GM12865 (cell line): ENCODE measurements at regions not wholly inside any gene's neighbourhood (a gene's known extent, or its start where the extent isn't known, plus 50 kb on each side); places are given as distances from the start of the nearest gene placed in this dataset.
"Not testable (repeated sequence)": the region's sequence is repeated elsewhere in the genome, so short reads cannot be mapped to it uniquely, and the experiment has no call there.

ENCODE experiments used
- DNase-seq: peaks from one replicate; pipeline ENCODE4 v3.0.0; 2010; ENCODE audit warnings: low read depth
- H3K4me3 ChIP-seq: 2 replicates; pipeline ENCODE4 v1.5.1; 2011; ENCODE audit warnings: mild to moderate bottlenecking, low read depth, low read length, control low read depth
- TF ChIP-seq, protein P1 (sequence below): IDR thresholded peaks from 2 replicates; pipeline ENCODE4 v1.5.1; 2011; ENCODE audit warnings: low read length, control low read depth, low read depth, inconsistent platforms; ENCODE audit not compliant: insufficient read depth; ENCODE audit errors: missing control alignments

- no peak for DNase-seq
- TF ChIP-seq, protein P1, sequence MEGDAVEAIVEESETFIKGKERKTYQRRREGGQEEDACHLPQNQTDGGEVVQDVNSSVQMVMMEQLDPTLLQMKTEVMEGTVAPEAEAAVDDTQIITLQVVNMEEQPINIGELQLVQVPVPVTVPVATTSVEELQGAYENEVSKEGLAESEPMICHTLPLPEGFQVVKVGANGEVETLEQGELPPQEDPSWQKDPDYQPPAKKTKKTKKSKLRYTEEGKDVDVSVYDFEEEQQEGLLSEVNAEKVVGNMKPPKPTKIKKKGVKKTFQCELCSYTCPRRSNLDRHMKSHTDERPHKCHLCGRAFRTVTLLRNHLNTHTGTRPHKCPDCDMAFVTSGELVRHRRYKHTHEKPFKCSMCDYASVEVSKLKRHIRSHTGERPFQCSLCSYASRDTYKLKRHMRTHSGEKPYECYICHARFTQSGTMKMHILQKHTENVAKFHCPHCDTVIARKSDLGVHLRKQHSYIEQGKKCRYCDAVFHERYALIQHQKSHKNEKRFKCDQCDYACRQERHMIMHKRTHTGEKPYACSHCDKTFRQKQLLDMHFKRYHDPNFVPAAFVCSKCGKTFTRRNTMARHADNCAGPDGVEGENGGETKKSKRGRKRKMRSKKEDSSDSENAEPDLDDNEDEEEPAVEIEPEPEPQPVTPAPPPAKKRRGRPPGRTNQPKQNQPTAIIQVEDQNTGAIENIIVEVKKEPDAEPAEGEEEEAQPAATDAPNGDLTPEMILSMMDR = no peak
- H3K4me3 ChIP-seq = no peak overlapping the region
These were observed 391.9 kb downstream of the PSAT1 start for GRCh38 chr9:78688796-78689195.

DNA sequence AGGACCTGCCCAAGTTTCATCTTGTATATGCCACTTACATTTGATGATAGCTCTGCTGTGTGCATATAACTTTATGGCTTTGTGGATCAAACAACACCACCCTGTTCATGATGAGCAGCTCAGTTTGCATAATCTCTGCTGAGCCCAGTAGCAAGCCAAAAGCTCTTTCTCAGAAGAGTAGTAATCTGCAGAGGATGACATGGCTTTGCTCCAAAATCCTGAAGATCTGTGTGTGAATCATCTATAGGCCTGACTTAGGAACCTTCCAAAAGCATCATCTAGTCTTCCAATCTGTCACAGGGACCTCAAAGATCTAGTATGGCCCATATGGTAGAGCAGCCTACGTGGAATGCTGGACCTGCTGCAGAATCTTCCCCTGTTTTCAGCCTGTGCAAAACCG lies 394.6 kb downstream of the PSAT1 start:
- H3K4me3 ChIP-seq = no peak overlapping the region
- DNase-seq = no peak
- TF ChIP-seq, protein P1 = no peak

DNA sequence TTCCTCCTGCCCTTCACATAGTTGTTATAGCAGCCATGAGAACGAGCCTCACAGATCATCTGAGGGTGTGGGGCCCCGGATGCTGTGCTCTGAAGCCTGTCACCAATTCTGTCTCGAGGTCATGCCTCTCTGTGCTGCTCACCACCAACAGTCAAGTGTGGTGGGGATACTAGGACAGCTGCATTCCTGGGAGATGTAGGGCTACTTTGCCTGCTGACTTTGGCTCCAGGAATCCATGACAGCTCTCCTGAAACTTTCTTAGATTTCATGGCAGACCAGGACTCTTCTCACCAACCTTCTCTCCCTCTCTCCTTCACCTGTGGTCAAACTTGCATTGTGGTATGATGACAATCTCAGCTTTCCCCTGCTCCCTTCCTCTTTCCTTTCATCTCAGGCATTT lies 395.9 kb downstream of the PSAT1 start:
- no peak overlapping the region for H3K4me3 ChIP-seq
- DNase-seq = no peak
- TF ChIP-seq, protein P1 = no peak

DNA sequence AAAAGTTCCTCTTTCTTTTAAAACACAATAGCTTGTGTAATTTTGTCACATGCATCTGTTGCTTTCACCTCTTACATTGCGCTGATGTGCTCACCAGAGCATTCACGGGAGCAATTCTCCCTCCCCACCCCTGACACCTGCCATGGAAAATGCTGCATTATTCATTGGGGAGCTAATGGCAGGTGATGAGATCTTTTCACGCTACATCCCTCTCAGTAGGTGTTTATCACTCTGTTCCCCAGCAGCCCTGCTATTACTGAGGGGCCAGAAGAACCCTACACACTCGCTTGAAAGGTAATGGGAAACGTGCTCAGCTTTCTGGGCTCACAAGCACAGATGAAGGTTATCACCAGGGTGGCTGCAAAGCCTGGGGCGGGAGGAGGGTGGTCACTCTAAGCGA lies 398.0 kb downstream of the PSAT1 start:
- no peak overlapping the region for H3K4me3 ChIP-seq
- no peak for DNase-seq
- TF ChIP-seq, protein P1 = no peak

- DNase-seq = no peak
- TF ChIP-seq, protein P1 = no peak
- no peak overlapping the region for H3K4me3 ChIP-seq
These were observed 398.6 kb downstream of the PSAT1 start for GRCh38 chr9:78695519-78695918.

DNA sequence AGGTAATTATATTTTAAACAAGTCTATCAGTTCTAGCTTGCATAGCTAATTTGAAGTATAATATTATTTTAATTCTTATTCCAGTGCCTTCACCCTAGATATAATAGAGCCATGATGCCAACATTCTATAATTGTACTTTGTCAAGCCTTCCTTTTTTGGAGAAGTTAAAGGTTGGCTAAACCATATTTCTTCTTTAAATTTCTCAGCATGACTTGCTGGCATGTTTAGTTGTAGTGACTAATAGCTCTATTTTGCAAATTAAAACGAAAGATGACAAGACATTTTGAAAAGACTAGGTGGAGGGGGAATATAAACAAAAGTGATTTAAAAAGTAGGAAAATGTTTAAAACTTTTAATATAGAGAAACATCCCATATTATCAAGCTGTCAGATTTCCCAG lies 400.7 kb downstream of the PSAT1 start:
- TF ChIP-seq, protein P1 = no peak
- no peak for DNase-seq
- H3K4me3 ChIP-seq = no peak overlapping the region

- TF ChIP-seq, protein P1 = no peak
- DNase-seq = no peak
- no peak overlapping the region for H3K4me3 ChIP-seq
These were observed 401.4 kb downstream of the PSAT1 start for GRCh38 chr9:78698371-78698770.

- DNase-seq, H3K4me3 ChIP-seq: not testable (repeated sequence)
These were observed 402.3 kb downstream of the PSAT1 start for GRCh38 chr9:78699217-78699616.
